Skin epidermis (tissue), 12 donors: ENCODE measurements at regions not wholly inside any gene's neighbourhood (a gene's known extent, or its start where the extent isn't known, plus 50 kb on each side); places are given as distances from the start of the nearest gene placed in this dataset.

Source experiments
- H3K27ac ChIP-seq, 21 experiments: fragments of 200-600 bp; sonication (generic) in 11 of 21; one replicate each; pipeline ENCODE4 v1.5.0; 2020; ENCODE audit warnings: mild to moderate bottlenecking in 3 of 21, inconsistent platforms in 2 of 21, moderate library complexity in 2 of 21
- H3K4me3 ChIP-seq, 7 experiments: fragments of 200-600 bp; sonication (generic) in 2 of 7; one replicate each; pipeline ENCODE4 v1.5.0; 2020; ENCODE audit warnings: inconsistent platforms in 2 of 7, mild to moderate bottlenecking in 2 of 7, moderate library complexity in 1 of 7

DNA sequence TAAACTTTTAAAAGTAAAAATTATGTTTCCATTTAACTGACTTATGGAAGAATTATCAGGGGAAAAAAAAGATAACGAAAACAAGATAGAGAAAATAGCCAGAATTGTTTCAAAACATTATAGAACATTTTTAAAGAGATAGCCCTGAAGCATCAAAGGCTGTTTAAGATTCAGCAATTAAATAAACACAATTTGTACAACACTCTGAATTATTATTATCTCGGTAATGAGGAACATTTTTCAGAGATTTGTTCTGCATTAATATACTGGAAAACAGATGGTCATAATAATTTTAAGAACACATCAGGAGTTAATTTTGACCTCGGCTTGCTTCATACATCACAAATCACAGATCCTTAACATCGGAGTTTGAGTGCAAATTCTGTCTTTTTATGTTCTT, 643.8 kb downstream of the SORCS1 start:
- no peak overlapping the region for H3K4me3 ChIP-seq

DNA sequence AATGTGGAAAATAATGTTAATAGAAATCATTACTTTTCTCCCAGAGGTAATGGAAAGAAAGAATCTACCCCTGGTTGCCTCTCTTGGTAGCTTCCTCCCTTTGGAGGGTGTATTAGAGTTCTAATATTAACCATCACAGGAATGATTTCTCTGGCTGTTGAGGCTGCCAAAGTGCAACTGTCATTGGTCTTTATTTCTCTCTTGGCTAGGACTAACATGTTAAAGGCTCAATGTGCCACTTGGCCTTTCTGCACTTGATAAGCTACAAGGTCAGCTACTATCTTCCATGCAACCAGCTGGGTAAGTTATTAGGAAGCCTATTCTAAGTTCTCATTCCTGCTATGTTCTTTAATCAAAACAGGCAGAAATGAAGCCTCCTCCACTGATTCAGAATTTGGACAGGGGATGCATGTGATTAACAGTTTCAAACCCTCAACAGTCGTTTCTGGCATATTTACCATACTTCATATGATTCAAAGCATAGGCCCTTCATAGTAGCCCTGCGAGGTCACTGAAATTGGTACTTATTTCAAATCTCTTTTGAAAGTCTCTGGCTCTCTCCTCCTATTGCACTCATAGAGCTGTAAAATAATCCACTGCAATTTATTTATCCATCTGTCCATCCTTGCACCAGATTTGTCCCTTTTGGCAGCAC, 645.0 kb downstream of the SORCS1 start:
- no peak overlapping the region for H3K27ac ChIP-seq
- no peak overlapping the region for H3K4me3 ChIP-seq

More for the DNA sequence above, 643.8 kb downstream of the SORCS1 start:
- no peak overlapping the region for H3K27ac ChIP-seq

DNA sequence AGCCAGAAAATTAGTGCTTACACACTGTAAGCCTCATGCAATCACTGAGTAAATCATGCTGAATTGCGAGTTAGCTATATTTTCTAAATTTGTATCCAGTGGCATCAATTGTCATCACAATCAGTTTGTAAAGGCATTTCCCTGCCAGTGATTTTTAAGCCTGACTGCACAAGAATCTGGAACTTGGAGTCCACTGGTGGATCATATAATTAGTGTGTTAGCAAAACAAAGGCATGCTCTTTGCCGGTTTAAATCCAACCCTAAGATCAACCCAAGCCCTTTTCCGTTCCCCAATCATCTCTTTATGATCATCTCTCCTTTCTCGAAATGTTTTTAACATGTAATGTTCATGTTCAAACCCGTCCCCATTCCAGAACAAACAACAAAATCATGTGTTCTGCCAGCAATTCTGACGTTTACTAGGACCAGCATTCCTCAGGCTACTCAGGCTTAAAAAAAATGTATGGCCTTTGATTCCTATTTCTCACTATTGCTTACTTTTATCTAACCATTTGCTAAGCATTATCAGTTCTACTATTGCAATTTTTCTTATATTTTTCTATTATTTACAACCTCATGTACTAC, 649.2 kb downstream of the SORCS1 start:
- Histone ChIP-seq H3K4me3 (no peak overlapping the region), H3K27ac (no peak overlapping the region)

DNA sequence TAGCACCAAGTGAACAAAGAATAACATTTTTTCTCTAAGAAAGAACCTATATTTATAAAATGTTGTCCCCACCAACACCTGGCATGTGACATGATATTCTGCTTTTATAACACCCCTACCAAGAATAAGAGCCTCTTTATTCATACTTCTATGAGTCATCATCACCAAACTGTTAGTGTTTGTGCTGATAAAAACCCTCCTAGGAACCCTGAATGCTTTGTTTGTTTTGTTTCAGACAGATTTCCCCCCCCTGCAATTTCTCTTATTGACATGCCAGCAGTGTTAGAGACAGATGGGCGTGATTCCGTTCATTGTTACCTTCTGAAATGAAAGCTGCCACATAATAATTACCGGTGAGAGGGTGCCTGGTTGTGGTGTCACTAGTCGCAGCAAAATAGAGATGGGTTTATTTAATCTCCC, 651.1 kb downstream of the SORCS1 start:
- H3K4me3 ChIP-seq, result no peak overlapping the region
- H3K27ac ChIP-seq, result no peak overlapping the region

DNA sequence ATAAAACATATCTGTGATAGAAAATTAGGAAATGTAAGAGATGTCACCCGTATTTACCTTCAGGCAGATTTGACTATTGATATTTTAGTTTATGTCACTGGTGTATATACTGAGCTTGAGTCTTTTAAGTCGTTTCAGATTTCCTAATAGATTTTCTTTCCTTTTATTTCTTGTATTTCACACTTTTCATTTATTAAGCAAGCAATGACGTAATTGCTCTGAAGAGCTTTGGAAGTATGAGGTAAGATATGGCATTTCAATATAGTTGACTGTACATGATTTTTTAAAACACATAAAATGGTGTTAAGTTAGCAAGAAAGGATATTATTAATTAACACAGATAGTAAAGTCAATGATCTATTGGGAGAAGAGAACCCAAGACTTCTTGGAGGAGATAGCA, 652.6 kb downstream of the SORCS1 start:
- Histone ChIP-seq H3K27ac (no peak overlapping the region), H3K4me3 (no peak overlapping the region)

DNA sequence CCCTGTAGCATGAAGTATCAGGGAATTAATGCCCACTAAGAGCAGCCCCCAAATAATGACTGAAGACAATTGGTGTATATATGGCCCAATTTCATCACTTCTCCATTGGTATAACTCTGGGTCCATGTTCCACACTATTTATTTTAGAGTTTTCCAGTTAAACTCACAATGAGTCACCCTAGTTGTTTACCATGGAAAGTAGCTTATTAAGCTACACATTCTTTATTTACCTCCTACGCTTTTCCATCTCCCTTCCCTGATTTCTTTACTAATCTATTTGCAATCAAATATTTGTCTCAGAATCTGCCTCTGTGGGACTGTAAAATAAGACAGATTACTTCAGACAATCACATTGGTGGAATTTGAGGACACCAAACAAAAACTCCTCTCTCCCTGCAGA, 655.6 kb downstream of the SORCS1 start:
- Histone ChIP-seq H3K27ac (no peak overlapping the region), H3K4me3 (no peak overlapping the region)

DNA sequence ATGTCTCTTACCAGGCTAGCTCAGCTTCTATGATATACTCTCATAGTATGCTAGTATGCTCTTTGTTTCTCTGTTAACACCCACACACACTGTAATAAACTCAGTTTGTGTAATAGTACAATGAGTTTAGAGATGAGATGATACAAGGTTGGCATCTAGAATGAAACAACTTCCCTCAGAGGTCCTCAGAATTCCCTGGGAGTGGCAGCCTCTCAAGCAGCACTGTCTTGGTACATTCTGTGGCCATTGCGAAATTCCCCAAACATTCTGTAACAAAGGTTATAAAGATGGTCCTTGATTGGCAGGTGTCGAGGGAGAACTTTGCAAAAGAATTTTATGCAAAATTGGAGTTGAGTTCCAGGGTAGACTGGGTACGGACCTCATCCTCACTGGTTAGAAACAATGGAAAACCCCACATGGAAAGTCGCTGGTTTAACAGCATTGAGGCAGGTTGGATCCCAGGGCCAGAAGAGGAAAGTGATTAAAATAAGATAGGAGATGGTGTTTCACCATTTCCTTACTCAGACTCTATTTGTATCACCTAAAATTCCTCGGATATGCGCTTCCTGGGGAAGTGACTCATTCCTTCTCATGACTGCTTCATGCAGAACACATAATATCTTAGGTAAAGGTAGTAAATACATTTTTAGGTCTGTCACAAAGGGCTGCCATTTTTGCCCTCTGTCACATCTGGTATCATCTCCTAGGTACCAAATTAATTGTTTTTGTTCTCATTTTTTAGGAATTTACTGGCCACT, 657.8 kb downstream of the SORCS1 start:
- Histone ChIP-seq H3K4me3 (no peak overlapping the region), H3K27ac (no peak overlapping the region)

DNA sequence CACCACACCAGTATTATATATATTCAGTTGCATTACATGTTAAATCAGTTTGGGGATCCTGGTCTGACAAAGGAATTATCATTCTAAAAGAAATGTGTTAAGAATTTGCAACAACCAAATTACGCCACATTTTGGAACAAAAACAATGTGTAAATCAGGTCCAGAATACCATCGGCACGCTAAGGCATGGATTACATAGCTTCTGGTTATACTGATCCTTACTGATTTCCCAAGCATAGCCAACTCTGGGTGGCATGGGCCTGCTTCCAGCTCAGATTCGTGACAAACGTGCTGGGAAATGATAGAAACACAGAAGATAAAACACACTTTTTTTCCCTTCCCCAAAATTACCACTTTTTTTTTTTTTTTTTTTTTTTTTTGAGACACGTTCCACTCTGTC, 660.0 kb downstream of the SORCS1 start:
- Histone ChIP-seq H3K4me3 (no peak overlapping the region), H3K27ac (no peak overlapping the region)

DNA sequence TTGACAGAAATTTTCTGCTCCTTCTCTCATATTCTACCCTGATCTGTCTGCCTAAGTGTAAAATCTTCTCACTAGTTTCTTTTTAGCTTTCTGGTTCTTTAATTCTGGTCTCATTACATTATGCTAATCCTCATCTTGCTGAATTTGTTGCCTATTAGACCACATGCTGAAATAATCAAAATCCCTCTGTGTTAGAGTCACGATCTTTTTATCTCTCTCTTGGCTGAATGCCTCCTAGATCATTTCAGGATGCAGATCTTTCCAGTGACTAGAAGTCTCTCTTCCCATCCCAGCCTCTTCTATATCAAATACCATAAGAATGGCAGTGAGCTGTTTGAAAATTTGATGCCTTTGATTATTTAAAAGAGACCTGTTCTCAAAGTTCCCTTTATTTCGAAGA, 661.9 kb downstream of the SORCS1 start:
- Histone ChIP-seq H3K4me3 (no peak overlapping the region), H3K27ac (no peak overlapping the region)

DNA sequence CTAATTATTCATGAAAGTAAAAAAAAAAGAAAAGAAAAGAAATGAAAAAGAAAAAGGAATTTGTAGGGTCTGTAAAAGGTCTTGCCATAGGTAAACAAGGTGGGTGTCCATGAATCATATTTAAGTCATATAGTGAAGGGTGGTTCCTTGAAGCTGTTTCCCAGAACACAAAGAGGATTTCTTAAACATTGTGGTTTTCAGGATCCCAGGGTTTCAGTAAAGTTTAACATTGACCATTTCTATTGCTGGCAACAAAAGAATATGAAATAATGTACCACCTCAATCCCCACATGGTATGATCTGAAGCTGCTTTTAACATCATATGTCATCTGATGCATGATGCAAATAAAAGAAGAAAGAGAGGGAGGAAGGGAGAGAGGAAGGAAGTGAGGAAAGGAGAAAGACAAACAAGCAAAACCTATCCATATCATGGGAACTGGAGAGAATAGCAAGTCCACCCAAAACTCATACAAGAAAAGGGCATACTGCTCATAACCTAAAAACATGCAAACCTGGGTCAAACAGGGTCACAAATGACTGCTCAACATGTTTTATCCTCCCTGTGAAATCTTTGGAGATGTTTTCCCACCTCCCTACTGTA, 663.5 kb downstream of the SORCS1 start:
- Histone ChIP-seq H3K27ac (no peak overlapping the region), H3K4me3 (no peak overlapping the region)

DNA sequence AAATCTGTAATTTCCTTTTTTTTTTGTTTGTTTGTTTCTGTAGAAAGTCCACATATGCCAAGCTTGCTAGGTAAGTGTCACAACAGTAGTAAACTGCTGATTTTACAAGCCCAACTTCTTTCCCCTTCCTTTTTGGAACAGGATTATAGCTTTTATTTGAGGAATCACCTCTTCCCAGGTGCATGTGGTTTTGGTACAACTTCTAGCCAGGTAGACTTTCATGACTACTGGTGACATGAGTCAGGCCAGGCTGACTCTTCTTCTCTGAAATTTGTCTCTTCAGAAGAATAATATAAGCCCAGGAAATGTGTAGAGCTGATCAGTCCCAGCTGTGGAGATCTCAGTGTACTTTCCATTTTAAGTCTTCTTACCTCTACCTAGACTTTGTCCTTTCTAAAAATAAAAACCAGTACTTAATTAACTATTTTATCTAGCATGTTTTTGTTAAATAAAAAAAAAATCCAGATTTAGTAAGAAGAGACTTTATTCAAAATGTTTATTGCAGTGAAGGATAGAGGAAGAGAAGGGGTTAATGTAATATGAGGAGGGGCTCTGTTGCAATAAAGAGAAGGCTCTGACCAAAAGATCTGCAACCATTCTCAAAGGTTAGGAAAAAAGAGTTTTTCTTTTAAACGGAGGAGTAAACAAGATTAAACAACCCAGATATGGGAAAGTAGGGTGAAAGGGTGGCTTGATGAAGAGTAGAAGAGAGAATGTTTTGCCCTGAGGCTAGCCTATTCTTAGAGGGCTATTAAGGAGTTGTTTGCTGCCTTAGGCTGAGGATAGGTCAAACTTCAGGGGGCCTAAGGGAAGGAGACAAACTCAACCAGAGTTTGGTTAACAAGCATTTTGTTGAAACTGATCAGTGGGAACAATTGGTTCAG, 664.2 kb downstream of the SORCS1 start:
- Histone ChIP-seq H3K27ac (no peak overlapping the region), H3K4me3 (no peak overlapping the region)

DNA sequence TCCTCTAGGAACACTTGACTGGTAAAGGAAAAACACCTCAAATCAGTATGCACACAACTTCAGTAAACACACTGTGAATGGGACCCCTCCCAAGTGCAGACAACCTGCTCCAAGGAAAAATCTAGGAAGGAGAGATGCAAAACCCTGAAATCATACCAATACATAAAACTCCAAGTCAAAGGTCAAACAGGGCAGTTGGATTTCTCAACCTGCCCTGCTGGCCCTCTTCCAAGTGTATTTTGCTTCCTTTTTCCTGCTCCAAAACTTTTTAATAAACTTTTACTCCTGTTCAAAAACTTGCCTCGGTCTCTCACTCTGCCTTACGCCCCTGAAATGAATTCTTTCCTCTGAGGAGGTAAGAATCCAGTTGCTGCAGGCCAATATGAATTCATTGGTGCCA, 665.1 kb downstream of the SORCS1 start:
- Histone ChIP-seq H3K27ac (no peak overlapping the region), H3K4me3 (no peak overlapping the region)

DNA sequence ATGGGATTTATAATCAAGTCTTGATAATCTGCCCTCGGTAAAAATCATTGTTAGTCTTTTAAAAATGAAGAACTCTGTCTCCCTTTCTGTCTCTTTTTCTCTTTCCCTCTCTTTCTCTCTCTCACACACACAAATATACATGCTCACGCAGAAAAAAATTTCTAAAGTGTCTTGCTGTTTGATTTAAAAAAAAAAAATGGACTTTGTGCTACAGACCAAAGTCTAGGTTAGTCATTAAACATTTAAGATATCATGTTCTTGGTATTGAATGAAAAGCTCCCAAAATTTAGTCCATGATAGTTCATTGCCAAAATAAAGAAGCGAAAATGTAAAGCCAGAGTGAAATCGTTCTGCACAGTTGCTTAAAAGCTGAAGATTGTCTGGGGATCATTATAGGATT, 665.8 kb downstream of the SORCS1 start:
- no peak overlapping the region for H3K27ac ChIP-seq
- no peak overlapping the region for H3K4me3 ChIP-seq

DNA sequence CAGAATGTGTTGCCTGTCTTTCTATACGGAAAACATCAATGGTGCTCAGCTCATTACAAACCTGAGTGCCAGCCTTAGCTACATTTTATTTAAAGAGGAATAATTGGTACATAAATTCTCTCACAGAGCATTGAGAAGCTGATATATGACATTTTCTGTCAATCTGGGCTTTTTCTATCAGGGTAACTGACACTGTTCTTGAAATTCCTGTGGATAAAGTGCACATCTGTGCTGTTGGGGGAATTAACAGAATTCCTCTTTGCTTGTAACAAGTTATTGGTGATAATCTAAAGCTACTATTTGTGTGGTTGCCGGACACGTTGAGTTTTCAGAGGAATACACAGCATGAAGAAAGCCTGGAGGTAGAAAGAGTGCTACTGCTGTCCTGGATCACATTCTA, 668.6 kb downstream of the SORCS1 start:
- H3K27ac ChIP-seq, result no peak overlapping the region
- H3K4me3 ChIP-seq, result no peak overlapping the region

DNA sequence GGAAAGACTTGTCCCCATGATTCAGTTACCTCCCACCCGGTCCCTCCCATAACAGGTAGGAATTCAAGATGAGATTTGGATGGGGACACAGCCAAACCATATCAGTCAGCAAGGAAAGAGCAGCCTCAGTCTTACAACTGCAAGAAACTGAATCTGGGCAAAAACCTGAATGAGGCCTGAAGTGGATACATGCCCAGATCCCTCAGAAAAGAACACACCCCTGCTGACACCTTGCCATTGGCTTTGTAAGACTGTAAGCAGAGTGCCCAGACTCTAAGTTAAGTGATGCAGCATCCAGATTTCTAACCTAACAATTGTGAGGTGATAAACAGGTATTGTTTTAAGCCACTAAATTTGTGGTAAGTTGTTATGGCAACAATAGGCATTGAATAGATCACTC, 670.8 kb downstream of the SORCS1 start:
- H3K4me3 ChIP-seq, result no peak overlapping the region

DNA sequence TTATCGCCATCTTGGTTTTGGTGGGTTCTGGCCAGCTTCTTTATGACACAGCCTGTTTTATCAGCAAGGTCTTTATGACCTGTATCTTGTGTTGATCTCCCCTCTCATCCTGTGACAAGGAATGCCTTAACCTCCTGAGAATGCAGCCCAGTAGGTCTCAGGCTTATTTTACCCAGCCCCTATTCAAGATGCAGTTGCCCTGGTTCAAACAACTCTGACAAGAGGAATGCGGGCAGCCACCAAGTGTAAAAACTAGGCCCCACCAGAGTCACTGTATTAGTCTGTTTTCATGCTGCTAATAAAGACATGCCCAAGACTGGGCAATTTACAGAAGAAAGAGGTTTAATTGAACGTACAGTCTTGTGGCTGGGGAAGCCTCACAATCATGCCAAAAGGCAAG, 671.3 kb downstream of the SORCS1 start:
- H3K27ac ChIP-seq, result no peak overlapping the region
- H3K4me3 ChIP-seq, result no peak overlapping the region

More for the DNA sequence above, 670.8 kb downstream of the SORCS1 start:
- H3K27ac ChIP-seq, result no peak overlapping the region

DNA sequence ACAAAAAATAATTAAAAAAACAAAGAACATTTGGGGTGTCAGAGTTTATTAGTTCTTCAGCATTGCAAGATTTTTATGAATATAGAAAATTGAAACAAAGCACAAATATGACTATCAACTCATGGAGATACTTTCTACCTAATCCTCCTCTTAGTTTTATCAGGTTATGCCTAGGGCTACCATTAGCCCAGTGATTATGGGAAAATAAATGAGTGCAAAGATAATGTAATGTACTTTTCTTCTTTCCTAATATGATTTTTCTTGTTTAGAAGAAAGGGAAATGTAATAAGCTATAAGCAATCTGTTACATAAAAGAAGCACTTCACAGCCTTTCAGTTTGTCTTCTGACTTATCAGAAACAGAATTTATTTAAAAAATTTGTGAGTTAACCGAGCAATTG, 676.8 kb downstream of the SORCS1 start:
- Histone ChIP-seq H3K4me3 (no peak overlapping the region), H3K27ac (no peak overlapping the region)

DNA sequence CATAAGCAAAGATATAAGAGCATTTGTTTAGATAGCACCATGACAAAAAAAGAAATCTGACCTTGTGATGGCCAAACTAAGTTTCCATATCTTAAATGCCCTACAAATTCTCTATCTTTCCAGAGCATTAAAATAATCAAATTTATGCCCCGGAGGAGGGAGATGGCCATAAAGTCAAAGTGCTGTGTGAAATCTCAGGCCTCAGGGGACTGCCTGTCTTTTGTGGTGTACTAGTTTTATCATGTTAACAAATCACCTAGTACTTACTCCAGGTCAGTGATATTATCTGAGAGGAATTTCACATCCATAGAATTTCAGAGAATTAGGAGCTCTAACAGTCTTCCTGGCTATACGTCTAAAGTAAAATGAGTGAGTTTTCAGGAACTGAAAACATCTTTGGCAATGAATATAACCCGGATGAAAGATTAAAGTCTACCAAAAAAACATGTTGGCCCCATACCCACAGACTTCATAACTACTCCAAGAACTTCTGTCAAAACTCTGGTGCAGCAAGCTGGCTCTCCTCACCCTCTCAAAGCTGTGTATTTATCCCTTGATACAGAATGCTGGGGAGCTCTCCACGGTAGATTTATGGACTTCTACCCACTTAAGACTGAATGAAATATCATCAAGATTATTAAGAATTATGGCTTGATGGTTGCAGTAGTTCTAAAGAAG, 682.8 kb downstream of the SORCS1 start:
- no peak overlapping the region for H3K4me3 ChIP-seq
- H3K27ac ChIP-seq, result no peak overlapping the region

DNA sequence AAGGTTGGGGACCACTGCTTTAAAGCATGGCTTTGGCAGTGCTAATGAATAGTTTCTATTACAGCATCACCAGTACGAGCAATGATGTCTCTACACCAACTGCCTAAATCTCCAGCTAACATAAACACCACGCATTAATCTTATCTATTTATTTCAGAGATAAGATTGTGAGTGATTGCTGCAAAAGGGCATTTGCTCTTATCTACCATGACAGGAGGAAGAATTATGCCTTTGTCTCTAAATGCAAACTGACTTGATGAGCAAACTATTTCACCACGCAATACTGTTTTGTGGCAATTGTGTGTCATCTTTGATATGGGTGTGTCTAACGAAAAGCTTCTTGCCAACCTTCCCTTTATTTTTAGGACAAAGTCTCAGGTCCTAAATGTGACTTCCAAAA, 684.9 kb downstream of the SORCS1 start:
- Histone ChIP-seq H3K27ac (no peak overlapping the region), H3K4me3 (no peak overlapping the region)
